ENCODE measurements at regions not wholly inside any gene's neighbourhood (a gene's known extent, or its start where the extent isn't known, plus 50 kb on each side); places are given as distances from the start of the nearest gene placed in this dataset.
A peak's percentile ranks its signal among the peaks of the same experiment; 100 is the strongest.

GRCh38 chr6:62614442-62614841 is 328.4 kb upstream of the KHDRBS2 start:
- H3K4me3 ChIP-seq (ENCODE audit: low read length), result no peak overlapping the region
- H3K4me1 ChIP-seq (ENCODE audit: control insufficient read depth, insufficient read depth, low read length), result no peaks in the 10 kb centered on the region
- DNase-seq, result no peak
- no peak overlapping the region for H3K27ac ChIP-seq (ENCODE audit: low read length)
- no peaks in the 10 kb centered on the region for H3K36me3 ChIP-seq (ENCODE audit: control insufficient read depth, insufficient read depth, low read length)
- no peaks in the 10 kb centered on the region for H3K27me3 ChIP-seq (ENCODE audit: control insufficient read depth, insufficient read depth, low read length)
- peaks cover 24% of the 10 kb centered on the region for H3K9me3 ChIP-seq (replicated peaks; ENCODE audit: control insufficient read depth, low read depth, low read length)

DNA sequence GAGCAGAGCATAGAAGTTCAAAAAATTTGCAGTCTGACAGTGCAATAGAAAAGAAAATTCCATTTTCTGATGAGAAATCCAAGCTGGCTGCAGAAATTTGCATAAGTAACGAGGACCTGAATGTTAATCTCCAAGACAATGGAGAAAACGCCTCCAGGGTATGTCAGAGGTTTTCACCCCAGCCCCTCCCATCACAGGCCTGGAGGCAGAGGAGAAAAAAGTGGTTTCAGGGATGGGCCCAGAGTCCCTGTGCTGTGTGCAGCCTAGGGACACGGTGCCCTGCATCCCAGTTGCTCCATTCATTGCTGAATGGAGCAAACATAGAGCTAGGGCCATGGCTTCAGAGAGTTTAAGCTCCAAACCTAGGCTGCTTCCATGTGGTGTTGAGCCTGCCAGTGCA is 327.9 kb upstream of the KHDRBS2 start:
- Histone ChIP-seq H3K27me3 (ENCODE audit: control insufficient read depth, insufficient read depth, low read length) (no peaks in the 10 kb centered on the region), H3K4me1 (ENCODE audit: control insufficient read depth, insufficient read depth, low read length) (no peaks in the 10 kb centered on the region), H3K27ac (ENCODE audit: low read length) (no peak overlapping the region), H3K9me3 (replicated peaks; ENCODE audit: control insufficient read depth, low read depth, low read length) (peaks cover 26% of the 10 kb centered on the region), H3K36me3 (ENCODE audit: control insufficient read depth, insufficient read depth, low read length) (no peaks in the 10 kb centered on the region), H3K4me3 (ENCODE audit: low read length) (no peak overlapping the region)
- 88% methylated on average over 1 of the region's 3 CpGs for WGBS (ENCODE audit: insufficient coverage)
- no peak for DNase-seq

GRCh38 chr6:62612471-62612870 is 326.4 kb upstream of the KHDRBS2 start:
- DNase-seq, result no peak
- WGBS (ENCODE audit: insufficient coverage), result 32% methylated on average over 3 of the region's 3 CpGs
- H3K9me3 ChIP-seq (replicated peaks; ENCODE audit: control insufficient read depth, low read depth, low read length), result peaks cover 26% of the 10 kb centered on the region

DNA sequence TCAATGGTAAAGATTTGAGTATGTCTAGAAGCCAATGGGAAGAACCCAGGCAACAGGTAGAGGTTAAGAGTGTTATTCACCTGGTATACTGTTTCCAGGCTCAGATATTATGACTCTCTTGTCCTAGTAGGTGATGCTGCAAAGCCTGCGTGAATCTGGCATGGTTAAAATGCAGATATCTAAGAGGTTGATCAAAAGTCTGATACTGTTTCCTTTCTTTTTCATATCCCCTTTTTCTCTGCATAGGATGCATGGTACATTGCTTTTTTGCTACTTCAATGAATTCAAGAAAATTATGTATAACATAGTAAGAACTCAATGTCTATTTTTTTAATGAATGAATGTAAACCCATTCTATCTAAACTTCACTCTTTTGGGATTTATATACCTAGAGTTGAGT is 284.3 kb upstream of the KHDRBS2 start:
- H3K27ac ChIP-seq (ENCODE audit: low read length), result no peak overlapping the region
- H3K4me1 ChIP-seq (ENCODE audit: control insufficient read depth, insufficient read depth, low read length), result no peaks in the 10 kb centered on the region
- no peaks in the 10 kb centered on the region for H3K9me3 ChIP-seq (replicated peaks; ENCODE audit: control insufficient read depth, low read depth, low read length)
- no CpG with 5 or more reads among the region's 1 CpG for whole genome bisulfite sequencing (ENCODE audit: insufficient coverage)
- no peaks in the 10 kb centered on the region for H3K36me3 ChIP-seq (ENCODE audit: control insufficient read depth, insufficient read depth, low read length)
- no peak for DNase-seq
- no peaks in the 10 kb centered on the region for H3K27me3 ChIP-seq (ENCODE audit: control insufficient read depth, insufficient read depth, low read length)
- H3K4me3 ChIP-seq (ENCODE audit: low read length), result no peak overlapping the region

More at GRCh38 chr6:62612471-62612870, 326.4 kb upstream of the KHDRBS2 start:
- Histone ChIP-seq H3K36me3 (ENCODE audit: control insufficient read depth, insufficient read depth, low read length) (no peaks in the 10 kb centered on the region), H3K27ac (ENCODE audit: low read length) (no peak overlapping the region), H3K27me3 (ENCODE audit: control insufficient read depth, insufficient read depth, low read length) (no peaks in the 10 kb centered on the region), H3K4me1 (ENCODE audit: control insufficient read depth, insufficient read depth, low read length) (no peaks in the 10 kb centered on the region), H3K4me3 (ENCODE audit: low read length) (no peak overlapping the region)

GRCh38 chr6:62541502-62541901 is 255.5 kb upstream of the KHDRBS2 start:
- Histone ChIP-seq H3K4me1 (ENCODE audit: control insufficient read depth, insufficient read depth, low read length) (no peaks in the 10 kb centered on the region), H3K27ac (ENCODE audit: low read length) (no peak overlapping the region), H3K4me3 (ENCODE audit: low read length) (no peak overlapping the region), H3K36me3 (ENCODE audit: control insufficient read depth, insufficient read depth, low read length) (no peaks in the 10 kb centered on the region), H3K9me3 (replicated peaks; ENCODE audit: control insufficient read depth, low read depth, low read length) (peaks cover 7% of the 10 kb centered on the region), H3K27me3 (ENCODE audit: control insufficient read depth, insufficient read depth, low read length) (no peaks in the 10 kb centered on the region)
- WGBS (ENCODE audit: insufficient coverage), result 50% methylated on average over 2 of the region's 2 CpGs
- no peak for DNase-seq

DNA sequence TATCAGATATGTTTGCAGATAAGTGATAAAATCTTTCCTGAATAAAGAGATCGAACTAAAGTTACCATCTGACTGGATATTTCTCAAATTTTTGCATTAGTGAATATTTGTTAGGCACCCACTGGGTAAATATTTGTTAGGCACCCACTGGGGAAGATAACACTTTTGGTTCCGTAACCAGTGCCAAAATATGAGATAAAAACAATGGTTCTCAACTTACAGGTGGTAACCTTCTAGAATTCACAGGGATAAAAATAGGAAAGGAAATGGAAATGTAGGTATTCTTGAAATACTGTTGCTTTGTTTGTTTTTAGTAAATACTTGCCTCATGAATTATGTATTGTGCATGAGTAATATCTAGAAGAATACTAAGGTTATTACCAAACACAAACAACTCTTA is 245.0 kb upstream of the KHDRBS2 start:
- no peaks in the 10 kb centered on the region for H3K27me3 ChIP-seq (ENCODE audit: control insufficient read depth, insufficient read depth, low read length)
- WGBS (ENCODE audit: insufficient coverage), result no CpG with 5 or more reads among the region's 2 CpGs

DNA sequence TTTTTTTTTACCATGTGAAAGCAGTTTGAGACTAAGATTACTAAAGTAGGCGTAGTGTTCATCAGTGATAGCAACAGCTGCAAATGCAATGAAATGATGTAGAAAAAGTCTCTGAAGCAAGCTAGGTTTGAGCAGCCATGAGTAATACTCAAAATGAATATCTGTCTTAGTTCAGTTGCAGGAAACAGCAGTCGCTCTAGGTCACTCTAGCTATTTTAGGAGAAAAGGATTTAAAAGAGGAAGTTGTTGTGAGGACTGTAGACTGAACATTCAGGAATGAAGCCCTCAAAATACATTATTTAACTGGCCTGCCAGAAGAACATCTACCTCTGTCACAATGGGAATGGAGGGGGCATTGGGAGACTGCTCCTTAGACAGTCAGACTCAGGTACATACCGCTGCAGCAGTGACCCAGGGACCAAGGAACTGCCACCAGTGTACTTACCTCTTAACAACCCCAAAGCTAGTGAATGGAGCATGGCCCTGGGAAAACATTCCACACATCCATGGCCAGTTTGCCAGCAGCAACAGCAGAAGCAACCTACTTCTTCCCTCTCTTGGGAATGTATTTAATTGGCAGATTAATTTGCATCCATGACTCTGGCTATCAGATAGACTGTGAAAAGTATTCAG is 243.0 kb upstream of the KHDRBS2 start:
- no peaks in the 10 kb centered on the region for H3K36me3 ChIP-seq (ENCODE audit: control insufficient read depth, insufficient read depth, low read length)
- H3K27ac ChIP-seq (ENCODE audit: low read length), result no peak overlapping the region
- H3K4me3 ChIP-seq (ENCODE audit: low read length), result no peak overlapping the region
- peak; percentile 1 for DNase-seq
- H3K27me3 ChIP-seq (ENCODE audit: control insufficient read depth, insufficient read depth, low read length), result no peaks in the 10 kb centered on the region
- no peaks in the 10 kb centered on the region for H3K9me3 ChIP-seq (replicated peaks; ENCODE audit: control insufficient read depth, low read depth, low read length)
- no peaks in the 10 kb centered on the region for H3K4me1 ChIP-seq (ENCODE audit: control insufficient read depth, insufficient read depth, low read length)
- WGBS (ENCODE audit: insufficient coverage), result 92% methylated on average over 2 of the region's 3 CpGs

More for the DNA sequence above, 245.0 kb upstream of the KHDRBS2 start:
- Histone ChIP-seq H3K27ac (ENCODE audit: low read length) (no peak overlapping the region), H3K4me1 (ENCODE audit: control insufficient read depth, insufficient read depth, low read length) (no peaks in the 10 kb centered on the region), H3K4me3 (ENCODE audit: low read length) (no peak overlapping the region), H3K36me3 (ENCODE audit: control insufficient read depth, insufficient read depth, low read length) (no peaks in the 10 kb centered on the region), H3K9me3 (replicated peaks; ENCODE audit: control insufficient read depth, low read depth, low read length) (no peaks in the 10 kb centered on the region)
- DNase-seq, result no peak

GRCh38 chr6:62523630-62524029 is 237.6 kb upstream of the KHDRBS2 start:
- no peaks in the 10 kb centered on the region for H3K9me3 ChIP-seq (replicated peaks; ENCODE audit: control insufficient read depth, low read depth, low read length)
- no peak overlapping the region for H3K4me3 ChIP-seq (ENCODE audit: low read length)
- no peak for DNase-seq
- H3K4me1 ChIP-seq (ENCODE audit: control insufficient read depth, insufficient read depth, low read length), result no peaks in the 10 kb centered on the region
- no peaks in the 10 kb centered on the region for H3K27me3 ChIP-seq (ENCODE audit: control insufficient read depth, insufficient read depth, low read length)
- WGBS (ENCODE audit: insufficient coverage), result no CpG with 5 or more reads among the region's 2 CpGs
- no peak overlapping the region for H3K27ac ChIP-seq (ENCODE audit: low read length)
- H3K36me3 ChIP-seq (ENCODE audit: control insufficient read depth, insufficient read depth, low read length), result no peaks in the 10 kb centered on the region

DNA sequence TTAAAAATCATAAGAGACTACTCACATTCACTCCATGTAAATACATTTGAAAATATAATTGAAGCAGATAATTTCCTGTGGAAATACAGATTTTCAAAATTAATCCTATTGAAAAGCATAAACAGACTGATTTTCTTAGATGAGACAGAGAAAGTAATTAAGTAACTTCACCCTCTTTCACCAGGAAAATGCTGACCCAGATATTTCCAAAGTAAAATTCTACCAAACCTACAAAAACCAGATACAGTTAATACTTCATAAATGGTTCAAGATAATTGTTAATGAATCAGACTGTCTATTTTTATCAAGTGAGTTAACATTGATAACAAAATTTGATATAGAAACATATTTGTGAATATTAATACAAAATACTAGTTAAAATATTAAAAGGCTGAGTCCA is 233.5 kb upstream of the KHDRBS2 start:
- H3K36me3 ChIP-seq (ENCODE audit: control insufficient read depth, insufficient read depth, low read length), result no peaks in the 10 kb centered on the region
- no peaks in the 10 kb centered on the region for H3K27me3 ChIP-seq (ENCODE audit: control insufficient read depth, insufficient read depth, low read length)
- no peak overlapping the region for H3K27ac ChIP-seq (ENCODE audit: low read length)
- no peak for DNase-seq
- no peak overlapping the region for H3K4me3 ChIP-seq (ENCODE audit: low read length)
- no peaks in the 10 kb centered on the region for H3K4me1 ChIP-seq (ENCODE audit: control insufficient read depth, insufficient read depth, low read length)
- H3K9me3 ChIP-seq (replicated peaks; ENCODE audit: control insufficient read depth, low read depth, low read length), result no peaks in the 10 kb centered on the region

GRCh38 chr6:62516291-62517141 is 230.5 kb upstream of the KHDRBS2 start:
- peak; percentile 1 for DNase-seq
- Histone ChIP-seq H3K27ac (ENCODE audit: low read length) (no peak overlapping the region), H3K4me3 (ENCODE audit: low read length) (no peak overlapping the region), H3K27me3 (ENCODE audit: control insufficient read depth, insufficient read depth, low read length) (no peaks in the 10 kb centered on the region), H3K36me3 (ENCODE audit: control insufficient read depth, insufficient read depth, low read length) (no peaks in the 10 kb centered on the region), H3K9me3 (replicated peaks; ENCODE audit: control insufficient read depth, low read depth, low read length) (no peaks in the 10 kb centered on the region), H3K4me1 (ENCODE audit: control insufficient read depth, insufficient read depth, low read length) (no peaks in the 10 kb centered on the region)
- WGBS (ENCODE audit: insufficient coverage), result 0% methylated on average over 1 of the region's 7 CpGs
